ENCODE measurements at regions not wholly inside any gene's neighbourhood (a gene's known extent, or its start where the extent isn't known, plus 50 kb on each side); places are given as distances from the start of the nearest gene placed in this dataset.

- Histone ChIP-seq H3K4me3 (ENCODE audit: low read length in 3 of 3) (no peak overlapping the region), H3K9me3 (ENCODE audit: control insufficient read depth in 2 of 3, insufficient read depth in 1 of 3, low read length in 3 of 3) (no peaks in the 10 kb centered on the region), H3K27me3 (ENCODE audit: control insufficient read depth, insufficient read depth, low read length) (no peaks in the 10 kb centered on the region), H3K27ac (ENCODE audit: low read depth in 2 of 2, low read length in 2 of 2) (no peak overlapping the region), H3K9ac (ENCODE audit: low read length in 3 of 3) (no peak overlapping the region), H3K36me3 (ENCODE audit: control insufficient read depth in 2 of 3, insufficient read depth in 3 of 3, low read length in 3 of 3) (no peaks in the 10 kb centered on the region), H3K4me1 (ENCODE audit: control insufficient read depth in 2 of 3, insufficient read depth in 2 of 3, low read depth in 1 of 3, low read length in 3 of 3) (peaks cover 0 to under 1% (median 0%) of the 10 kb centered on the region in 3 donors)
- intact Hi-C loops (cut with DNase I): no loop called here
- TF ChIP-seq, protein P1, sequence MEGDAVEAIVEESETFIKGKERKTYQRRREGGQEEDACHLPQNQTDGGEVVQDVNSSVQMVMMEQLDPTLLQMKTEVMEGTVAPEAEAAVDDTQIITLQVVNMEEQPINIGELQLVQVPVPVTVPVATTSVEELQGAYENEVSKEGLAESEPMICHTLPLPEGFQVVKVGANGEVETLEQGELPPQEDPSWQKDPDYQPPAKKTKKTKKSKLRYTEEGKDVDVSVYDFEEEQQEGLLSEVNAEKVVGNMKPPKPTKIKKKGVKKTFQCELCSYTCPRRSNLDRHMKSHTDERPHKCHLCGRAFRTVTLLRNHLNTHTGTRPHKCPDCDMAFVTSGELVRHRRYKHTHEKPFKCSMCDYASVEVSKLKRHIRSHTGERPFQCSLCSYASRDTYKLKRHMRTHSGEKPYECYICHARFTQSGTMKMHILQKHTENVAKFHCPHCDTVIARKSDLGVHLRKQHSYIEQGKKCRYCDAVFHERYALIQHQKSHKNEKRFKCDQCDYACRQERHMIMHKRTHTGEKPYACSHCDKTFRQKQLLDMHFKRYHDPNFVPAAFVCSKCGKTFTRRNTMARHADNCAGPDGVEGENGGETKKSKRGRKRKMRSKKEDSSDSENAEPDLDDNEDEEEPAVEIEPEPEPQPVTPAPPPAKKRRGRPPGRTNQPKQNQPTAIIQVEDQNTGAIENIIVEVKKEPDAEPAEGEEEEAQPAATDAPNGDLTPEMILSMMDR (IDR thresholded peaks at IDR 0.05; ENCODE audit: borderline replicate concordance, extremely low read depth, insufficient read depth): no peak
- FAIRE-seq (no peak), DNase-seq (no peak)
Measured at GRCh38 chr10:117762126-117762818, 219.7 kb downstream of the EMX2 start.

DNA sequence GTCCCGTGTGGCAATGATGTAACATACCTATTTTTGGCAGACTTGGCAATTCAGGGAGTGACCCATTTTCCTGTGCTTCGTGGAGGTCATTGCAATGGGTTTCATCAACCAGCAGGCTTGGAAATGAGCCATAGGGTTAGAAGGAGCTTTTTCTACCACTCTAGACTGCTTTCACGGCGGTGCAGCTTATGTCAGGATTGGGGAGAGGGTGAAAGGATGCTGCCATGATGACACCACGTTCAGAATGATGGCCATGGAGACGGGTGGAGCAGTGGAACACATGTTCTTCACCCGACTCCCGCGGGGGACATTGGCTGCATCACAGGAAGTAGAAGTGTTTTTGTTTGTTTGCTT, 220.2 kb downstream of the EMX2 start:
- no peaks in the 10 kb centered on the region for H3K36me3 ChIP-seq (ENCODE audit: control insufficient read depth in 2 of 3, insufficient read depth in 3 of 3, low read length in 3 of 3)
- no peak overlapping the region for H3K9ac ChIP-seq (ENCODE audit: low read length in 3 of 3)
- H3K27me3 ChIP-seq (ENCODE audit: control insufficient read depth, insufficient read depth, low read length): no peaks in the 10 kb centered on the region
- intact Hi-C loops (cut with DNase I): no loop called here
- no peaks in the 10 kb centered on the region for H3K4me1 ChIP-seq (ENCODE audit: control insufficient read depth in 2 of 3, insufficient read depth in 2 of 3, low read depth in 1 of 3, low read length in 3 of 3)
- no peak overlapping the region for H3K27ac ChIP-seq (ENCODE audit: low read depth in 2 of 2, low read length in 2 of 2)
- FAIRE-seq (no peak), DNase-seq (no peak)
- TF ChIP-seq, protein P1 (IDR thresholded peaks at IDR 0.05; ENCODE audit: borderline replicate concordance, extremely low read depth, insufficient read depth): no peak
- no peak overlapping the region for H3K4me3 ChIP-seq (ENCODE audit: low read length in 3 of 3)
- H3K9me3 ChIP-seq (ENCODE audit: control insufficient read depth in 2 of 3, insufficient read depth in 1 of 3, low read length in 3 of 3): no peaks in the 10 kb centered on the region

DNA sequence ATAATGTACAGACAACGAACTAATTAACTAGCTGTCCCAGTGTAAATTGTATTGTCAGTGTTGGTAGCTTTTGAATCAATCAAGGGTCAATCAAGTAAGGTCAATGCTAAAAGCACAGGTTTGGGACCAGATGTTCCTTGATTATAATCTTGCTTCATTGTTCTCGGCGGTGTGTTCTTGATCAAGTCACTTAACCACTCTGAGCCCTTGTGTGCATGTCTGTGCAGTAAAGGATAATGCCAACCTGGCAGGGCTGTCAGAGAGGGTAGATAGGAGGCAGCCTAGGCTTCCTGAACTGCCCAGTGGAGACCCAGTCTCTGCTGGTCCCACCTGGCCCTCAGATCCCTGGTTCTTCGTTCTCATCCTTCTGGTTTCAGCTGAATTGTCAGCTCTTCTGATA, 221.0 kb downstream of the EMX2 start:
- Histone ChIP-seq H3K4me1 (ENCODE audit: control insufficient read depth in 2 of 3, insufficient read depth in 2 of 3, low read depth in 1 of 3, low read length in 3 of 3) (no peaks in the 10 kb centered on the region), H3K27ac (ENCODE audit: low read depth in 2 of 2, low read length in 2 of 2) (no peak overlapping the region), H3K36me3 (ENCODE audit: control insufficient read depth in 2 of 3, insufficient read depth in 3 of 3, low read length in 3 of 3) (no peaks in the 10 kb centered on the region), H3K4me3 (ENCODE audit: low read length in 3 of 3) (no peak overlapping the region), H3K27me3 (ENCODE audit: control insufficient read depth, insufficient read depth, low read length) (no peaks in the 10 kb centered on the region), H3K9me3 (ENCODE audit: control insufficient read depth in 2 of 3, insufficient read depth in 1 of 3, low read length in 3 of 3) (peaks cover 0 to 2% (median 0%) of the 10 kb centered on the region in 3 donors), H3K9ac (ENCODE audit: low read length in 3 of 3) (no peak overlapping the region)
- DNase-seq (no peak), FAIRE-seq (no peak)
- intact Hi-C loops (cut with DNase I): no loop called here
- TF ChIP-seq, protein P1 (IDR thresholded peaks at IDR 0.05; ENCODE audit: borderline replicate concordance, extremely low read depth, insufficient read depth): no peak
